Ishikawa (cell line): ENCODE measurements at regions not wholly inside any gene's neighbourhood (a gene's known extent, or its start where the extent isn't known, plus 50 kb on each side); places are given as distances from the start of the nearest gene placed in this dataset.

ENCODE experiments used
- EGR1 ChIP-seq: IDR thresholded peaks from 2 replicates; pipeline ENCODE4 v1.6.1; 2012
- TCF12 ChIP-seq: IDR thresholded peaks from 2 replicates; pipeline ENCODE4 v1.6.1; 2012; ENCODE audit warnings: low read depth
- TF ChIP-seq, protein P1 (sequence below): IDR thresholded peaks from 2 replicates; pipeline ENCODE4 v1.6.1; 2012; ENCODE audit warnings: low read depth, mild to moderate bottlenecking

DNA sequence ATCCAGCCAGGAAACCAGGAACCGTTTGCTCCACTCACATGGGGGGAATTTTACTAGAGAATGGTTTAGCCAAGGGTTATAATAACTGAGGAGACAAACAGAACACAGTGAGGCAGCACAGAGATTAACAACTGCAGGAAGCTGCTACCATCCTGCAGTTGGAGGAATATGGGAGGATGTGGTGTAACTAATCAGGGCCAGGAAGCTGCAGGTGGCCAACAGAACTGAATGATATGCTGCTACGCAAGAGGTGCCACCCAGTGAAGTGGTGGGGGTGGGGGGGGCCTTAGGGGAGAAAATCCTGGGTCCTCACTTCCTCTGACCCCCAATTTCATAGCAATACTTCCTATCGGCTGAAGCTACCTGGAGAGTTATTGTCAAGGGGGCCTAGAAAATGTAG lies 306.4 kb upstream of the STT3B start:
- TF ChIP-seq EGR1 (no peak), TCF12 (no peak)
- TF ChIP-seq, protein P1, sequence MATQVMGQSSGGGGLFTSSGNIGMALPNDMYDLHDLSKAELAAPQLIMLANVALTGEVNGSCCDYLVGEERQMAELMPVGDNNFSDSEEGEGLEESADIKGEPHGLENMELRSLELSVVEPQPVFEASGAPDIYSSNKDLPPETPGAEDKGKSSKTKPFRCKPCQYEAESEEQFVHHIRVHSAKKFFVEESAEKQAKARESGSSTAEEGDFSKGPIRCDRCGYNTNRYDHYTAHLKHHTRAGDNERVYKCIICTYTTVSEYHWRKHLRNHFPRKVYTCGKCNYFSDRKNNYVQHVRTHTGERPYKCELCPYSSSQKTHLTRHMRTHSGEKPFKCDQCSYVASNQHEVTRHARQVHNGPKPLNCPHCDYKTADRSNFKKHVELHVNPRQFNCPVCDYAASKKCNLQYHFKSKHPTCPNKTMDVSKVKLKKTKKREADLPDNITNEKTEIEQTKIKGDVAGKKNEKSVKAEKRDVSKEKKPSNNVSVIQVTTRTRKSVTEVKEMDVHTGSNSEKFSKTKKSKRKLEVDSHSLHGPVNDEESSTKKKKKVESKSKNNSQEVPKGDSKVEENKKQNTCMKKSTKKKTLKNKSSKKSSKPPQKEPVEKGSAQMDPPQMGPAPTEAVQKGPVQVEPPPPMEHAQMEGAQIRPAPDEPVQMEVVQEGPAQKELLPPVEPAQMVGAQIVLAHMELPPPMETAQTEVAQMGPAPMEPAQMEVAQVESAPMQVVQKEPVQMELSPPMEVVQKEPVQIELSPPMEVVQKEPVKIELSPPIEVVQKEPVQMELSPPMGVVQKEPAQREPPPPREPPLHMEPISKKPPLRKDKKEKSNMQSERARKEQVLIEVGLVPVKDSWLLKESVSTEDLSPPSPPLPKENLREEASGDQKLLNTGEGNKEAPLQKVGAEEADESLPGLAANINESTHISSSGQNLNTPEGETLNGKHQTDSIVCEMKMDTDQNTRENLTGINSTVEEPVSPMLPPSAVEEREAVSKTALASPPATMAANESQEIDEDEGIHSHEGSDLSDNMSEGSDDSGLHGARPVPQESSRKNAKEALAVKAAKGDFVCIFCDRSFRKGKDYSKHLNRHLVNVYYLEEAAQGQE, result no peak
